Fibroblast of skin of left quadriceps (primary cell): ENCODE measurements at regions not wholly inside any gene's neighbourhood (a gene's known extent, or its start where the extent isn't known, plus 50 kb on each side); places are given as distances from the start of the nearest gene placed in this dataset.
A peak's percentile ranks its signal among the peaks of the same experiment; 100 is the strongest.

Experiments
- DNase-seq, 2 experiments: peaks; one replicate each; pipeline ENCODE4 v3.0.0-alpha.2; 2013; ENCODE audit warnings: low read depth in 2 of 2

DNA sequence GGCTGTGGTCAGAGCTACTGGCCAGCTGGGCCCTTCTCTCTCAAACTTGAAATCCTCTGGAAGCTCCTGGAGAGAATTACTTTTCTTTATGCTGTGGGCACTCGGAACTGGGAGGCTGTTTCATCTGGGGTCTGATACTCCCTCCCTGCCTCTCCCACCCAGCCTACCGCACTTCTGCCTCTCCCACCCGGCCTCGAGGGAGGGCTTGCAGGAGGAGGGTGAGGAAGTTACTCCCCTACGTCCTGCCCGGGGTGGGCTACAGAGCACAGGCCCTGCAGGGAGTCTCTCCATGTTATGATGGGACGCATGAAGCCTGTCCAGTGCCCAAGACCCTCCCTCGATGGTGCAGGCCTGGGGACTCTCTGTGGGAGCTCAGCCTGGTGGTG, 584.6 kb upstream of the MKI67 start:
- no peak for DNase-seq

- no peak for DNase-seq
Measured at GRCh38 chr10:128711806-128712205, 585.6 kb upstream of the MKI67 start.

DNA sequence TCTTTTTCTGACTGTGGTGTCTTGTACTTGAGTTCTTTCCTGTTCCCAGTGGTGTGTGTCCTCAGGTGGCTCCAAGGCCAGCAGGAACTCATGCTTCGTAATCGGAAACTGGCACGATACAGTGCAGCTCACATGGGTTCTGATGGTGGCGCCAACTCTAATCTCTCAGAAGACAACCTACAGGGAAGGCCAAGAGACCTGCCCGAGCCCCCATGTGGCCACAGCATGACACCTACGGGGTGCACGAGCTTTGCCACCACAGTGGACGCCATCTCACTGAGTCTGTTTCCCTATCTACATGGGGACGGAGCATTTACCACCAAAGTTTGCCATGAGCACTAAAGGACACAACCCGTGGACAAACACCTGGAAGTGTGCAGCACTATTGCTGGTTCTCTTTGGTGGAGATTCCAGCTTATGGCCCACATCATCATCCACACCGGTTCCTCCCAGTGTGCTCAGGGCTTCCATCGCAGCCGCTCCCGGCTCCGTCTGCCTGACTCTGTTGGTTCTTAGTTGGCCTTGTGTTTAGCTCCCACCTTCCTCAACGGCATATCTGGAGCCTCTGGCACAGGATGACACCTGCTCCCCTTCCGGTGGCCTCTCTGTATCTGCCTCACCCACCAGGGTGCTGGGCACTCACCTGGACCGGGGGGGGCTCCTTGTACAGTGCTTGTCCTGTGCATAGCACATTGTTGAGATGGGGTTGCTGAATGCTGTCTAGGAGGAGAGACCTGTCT, 586.6 kb upstream of the MKI67 start:
- DNase-seq: no peak

GRCh38 chr10:128713471-128713870, 587.2 kb upstream of the MKI67 start:
- no peak for DNase-seq

GRCh38 chr10:128713874-128714570, 587.8 kb upstream of the MKI67 start:
- peak; percentile 40 to 43 for DNase-seq

DNA sequence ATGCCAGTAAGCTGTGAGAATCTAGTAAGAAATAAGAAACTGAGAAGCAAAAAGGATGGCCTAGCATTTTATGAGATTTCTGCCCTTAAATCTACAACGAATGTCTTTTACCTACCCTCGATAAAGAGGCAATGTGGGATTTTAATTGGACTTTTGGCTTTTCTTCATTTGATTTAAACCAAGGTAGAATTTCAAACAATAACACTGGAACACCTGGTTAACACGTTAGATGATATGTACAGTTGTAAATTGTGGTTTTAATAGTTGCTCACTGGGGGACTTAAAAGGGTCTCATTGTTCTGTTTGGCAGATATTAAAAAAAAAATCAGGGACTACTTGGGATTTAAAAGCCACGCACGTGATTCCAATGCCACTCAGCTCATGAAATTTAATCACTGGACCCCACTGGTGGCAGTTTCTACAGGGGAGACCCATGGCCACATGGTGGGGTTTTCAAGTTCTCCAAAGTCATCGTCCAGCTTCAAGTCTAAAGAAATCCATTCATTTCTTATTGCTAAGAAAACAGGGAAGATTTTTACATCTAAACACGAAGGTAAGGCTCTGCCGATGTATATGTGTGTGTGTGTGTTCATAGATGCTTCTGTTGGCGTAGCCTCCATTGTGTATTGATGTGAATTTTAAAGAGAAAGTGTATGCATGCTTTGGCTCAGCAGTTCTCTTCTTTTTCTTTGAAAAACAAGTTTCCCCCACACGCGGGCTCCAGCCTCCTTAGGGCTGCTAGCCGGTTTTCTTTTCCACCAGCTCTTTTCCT, 588.6 kb upstream of the MKI67 start:
- no peak for DNase-seq

GRCh38 chr10:128716181-128716580, 590.0 kb upstream of the MKI67 start:
- DNase-seq: no peak

- DNase-seq: no peak
Measured at GRCh38 chr10:128721963-128722445, 595.8 kb upstream of the MKI67 start.

- no peak for DNase-seq
Measured at GRCh38 chr10:128722947-128723346, 596.7 kb upstream of the MKI67 start.

GRCh38 chr10:128723631-128724205, 597.5 kb upstream of the MKI67 start:
- no peak for DNase-seq

DNA sequence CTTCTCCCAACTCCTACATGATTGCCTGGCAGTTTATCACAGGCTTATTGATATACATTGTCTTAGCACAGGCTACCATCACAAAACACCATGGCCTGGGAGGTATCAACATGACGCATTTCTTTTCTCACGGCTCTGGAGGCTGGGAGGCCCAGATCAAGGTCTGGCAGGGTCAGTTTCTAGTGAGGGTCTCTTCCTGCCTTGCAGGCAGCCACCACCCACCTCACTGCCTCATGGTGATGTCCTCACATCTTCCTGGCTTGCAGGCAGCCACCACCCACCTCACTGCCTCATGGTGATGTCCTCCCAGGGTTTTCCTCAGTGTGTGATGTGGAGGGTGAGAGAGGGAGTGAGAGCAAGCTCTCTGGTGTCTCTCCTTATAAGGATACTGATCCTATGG, 599.3 kb upstream of the MKI67 start:
- DNase-seq: no peak

- no peak for DNase-seq
Measured at GRCh38 chr10:128727114-128727513, 600.9 kb upstream of the MKI67 start.

DNA sequence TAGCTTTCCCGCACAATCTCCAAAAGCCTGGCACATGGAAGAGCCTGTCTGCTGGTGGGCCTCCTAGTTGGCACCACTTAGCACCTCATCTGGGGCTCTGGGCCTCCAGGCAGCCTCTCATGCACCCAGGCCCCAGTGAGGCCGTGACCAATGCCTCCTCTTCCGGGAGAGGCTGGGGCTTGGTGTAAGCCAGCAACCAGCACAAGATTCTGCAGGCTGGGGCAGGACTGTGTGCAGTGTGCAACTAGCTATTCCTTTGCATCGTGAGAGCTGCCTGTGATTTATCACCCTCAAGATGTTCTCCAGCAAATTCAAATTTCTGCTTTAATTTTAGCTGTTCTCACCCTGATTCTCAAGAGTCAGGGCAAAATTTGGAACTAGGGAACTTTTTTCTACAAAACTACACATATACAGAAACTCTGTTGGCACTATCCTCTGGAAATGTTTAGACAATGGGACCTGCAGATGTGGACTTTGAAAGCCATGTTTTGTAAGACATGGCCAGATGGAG, 603.7 kb upstream of the MKI67 start:
- no peak for DNase-seq

DNA sequence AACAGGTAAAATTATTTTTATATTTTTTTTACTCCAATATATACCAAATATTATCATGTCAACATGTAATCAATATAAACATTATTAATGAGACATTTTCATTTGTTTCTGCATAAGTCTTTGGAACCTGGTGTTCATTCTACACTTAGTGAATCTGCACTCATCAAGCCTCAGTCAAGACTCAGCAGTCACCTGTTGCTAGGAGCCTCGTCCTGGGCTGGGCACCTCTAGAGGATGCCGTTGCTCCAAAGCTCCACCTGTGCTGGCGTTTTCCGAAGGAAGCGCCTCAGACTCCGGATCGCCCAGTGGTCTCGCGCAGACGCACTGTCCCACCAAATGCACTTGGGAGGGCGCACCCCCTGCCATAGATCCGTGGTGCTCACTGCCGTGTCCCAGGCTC, 604.7 kb upstream of the MKI67 start:
- no peak for DNase-seq

DNA sequence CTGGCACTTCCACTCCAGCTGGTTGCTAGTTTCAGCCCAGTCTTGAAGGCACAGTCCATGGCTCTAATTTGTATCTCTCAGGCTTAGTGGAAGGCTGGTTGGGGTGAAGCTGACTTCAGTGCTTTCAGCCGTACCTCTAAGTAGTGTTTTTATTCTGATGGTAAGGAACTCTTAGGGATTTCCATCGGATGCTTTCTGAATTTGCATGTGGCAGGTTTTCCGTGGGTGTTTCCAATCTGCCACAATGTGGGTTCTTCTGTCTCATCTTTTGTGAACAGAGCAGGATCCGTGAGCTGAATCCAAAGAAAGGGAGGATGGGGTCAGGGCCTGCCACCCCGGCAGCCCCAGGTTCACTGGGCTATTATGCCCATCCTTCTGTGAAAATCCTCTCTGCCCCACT, 607.9 kb upstream of the MKI67 start:
- no peak for DNase-seq

DNA sequence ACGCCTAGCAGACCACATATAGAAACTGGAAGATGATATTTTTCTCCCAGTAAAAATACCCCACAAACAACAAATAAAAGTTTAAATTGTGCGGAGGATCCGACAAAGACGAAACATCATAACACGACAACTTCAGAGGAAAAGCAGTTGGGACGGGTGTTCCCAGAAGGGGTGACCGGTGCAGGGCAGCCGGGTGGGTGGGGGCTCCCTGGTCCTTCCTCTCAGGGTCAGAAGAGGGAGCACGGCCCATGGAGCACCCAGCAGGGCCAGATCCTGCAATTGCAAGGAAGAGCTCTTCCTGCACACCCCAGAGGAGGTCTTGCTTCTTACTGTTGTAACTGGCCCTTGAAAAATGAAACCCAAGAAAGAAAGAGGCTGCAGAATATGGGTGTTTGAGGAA, 608.5 kb upstream of the MKI67 start:
- no peak for DNase-seq

- DNase-seq: no peak
Measured at GRCh38 chr10:128735996-128736395, 609.8 kb upstream of the MKI67 start.

DNA sequence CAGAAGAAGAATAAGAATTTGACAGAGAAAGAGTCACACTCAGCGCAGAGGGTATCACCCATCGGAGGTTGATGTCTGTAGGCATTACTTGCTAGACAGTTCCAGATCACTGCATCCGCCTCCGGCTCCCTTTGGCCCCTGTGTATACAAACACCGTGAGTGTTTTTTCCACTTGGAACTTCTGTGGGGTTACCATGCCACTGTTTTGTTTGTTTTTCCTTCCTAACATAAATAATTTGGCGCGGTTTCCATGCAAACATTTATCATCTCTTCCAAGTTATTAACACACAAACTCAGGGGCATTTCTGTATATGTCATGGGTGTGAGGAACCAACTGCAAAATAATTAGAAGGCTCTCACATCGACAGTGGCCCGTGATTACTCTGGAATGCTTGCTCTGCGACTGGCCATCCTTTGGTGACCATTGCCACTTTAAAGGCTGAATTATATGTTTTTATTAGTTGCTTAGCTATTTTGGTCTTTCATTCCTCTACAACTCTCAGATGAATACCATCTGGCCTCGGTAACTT, 612.2 kb upstream of the MKI67 start:
- DNase-seq: no peak

GRCh38 chr10:128739930-128740329, 613.7 kb upstream of the MKI67 start:
- no peak for DNase-seq

DNA sequence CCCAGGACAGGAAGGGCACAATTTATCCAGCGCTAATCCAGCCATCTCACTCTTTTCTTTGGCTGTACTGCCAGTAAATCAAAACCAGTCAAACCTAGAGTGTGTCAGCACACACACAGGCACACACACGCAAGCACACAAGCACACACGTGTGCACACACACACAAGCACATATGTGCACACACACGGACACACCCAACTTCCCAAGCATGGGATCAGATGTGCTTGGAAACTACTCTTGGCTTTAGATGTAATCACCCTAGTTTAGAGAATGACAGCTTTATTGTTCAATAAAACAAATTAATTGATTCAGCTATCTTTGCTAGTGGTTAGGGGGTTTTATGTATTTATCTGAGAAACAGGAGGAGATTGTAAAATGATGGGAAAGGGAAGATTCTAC, 615.0 kb upstream of the MKI67 start:
- DNase-seq: no peak

DNA sequence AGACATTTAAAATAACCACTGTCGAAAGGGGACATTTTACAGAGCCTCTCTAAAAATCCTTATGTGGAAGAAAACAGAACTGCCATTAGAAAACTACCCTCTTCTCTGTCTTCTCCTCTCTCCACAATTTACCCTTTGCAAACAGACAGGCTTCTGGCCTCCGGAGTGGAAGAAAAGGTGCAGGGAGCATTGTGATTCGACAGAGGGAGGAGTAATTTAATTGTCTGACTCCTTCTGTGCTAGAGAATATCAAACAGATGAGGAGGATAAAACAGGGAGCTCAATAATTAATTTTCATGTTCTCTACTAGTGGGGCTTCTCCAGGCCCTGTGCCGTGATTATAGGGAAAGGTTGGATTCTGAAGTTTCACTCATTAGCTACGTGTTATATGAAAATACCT, 615.5 kb upstream of the MKI67 start:
- DNase-seq: no peak

- peak in 1 of 2 experiments; percentile 1 for DNase-seq
Measured at GRCh38 chr10:128744092-128744491, 617.9 kb upstream of the MKI67 start.
